ENCODE measurements at regions not wholly inside any gene's neighbourhood (a gene's known extent, or its start where the extent isn't known, plus 50 kb on each side); places are given as distances from the start of the nearest gene placed in this dataset.

DNA sequence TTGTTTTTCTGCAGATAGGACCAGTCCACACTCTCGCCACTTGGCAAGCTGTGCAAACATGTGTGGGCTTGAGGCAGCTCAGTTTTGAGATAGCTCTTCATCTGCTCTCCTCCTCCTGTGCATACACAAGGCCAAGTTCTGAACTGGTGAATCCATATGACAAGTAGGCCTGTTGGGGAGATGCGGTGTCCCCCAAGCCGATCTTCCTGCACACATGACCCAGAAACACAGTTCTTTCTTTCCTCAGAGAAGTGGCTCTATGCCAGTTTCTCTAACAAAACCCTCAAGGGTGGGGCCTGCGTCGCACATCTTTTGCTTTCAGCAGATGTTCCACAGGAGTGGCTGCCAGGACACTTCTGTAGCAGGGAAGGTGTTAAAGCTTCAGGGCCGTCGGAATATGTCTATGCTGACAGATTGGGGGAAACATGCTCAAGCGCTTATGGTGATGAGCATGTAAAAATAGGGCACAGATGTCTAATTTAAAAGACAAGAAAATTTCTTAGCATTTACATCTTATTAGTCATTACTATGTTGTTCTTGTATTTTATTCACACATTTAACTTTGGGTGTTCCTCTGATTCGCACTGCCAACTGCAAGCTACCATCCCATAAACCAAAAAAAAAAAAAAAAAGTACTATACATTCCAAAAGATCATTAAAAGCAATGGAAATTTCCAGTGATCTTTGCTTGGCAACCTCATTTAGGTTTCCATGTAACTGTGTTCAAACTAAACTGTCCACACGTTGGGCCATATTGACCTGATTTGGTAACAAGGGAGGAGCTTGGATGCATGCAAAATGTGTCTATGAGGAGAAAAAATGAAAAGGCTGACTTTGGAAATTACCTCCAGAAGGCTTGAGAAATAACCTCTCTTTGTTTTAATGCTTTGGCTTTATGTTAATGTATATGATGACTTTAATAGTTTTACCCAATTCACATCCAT, 1055.5 kb upstream of the KLHL29 start:
- Histone ChIP-seq H3K36me3 (ENCODE audit: control insufficient read depth, insufficient read depth, low read length) (no peaks in the 10 kb centered on the region), H3K27me3 (ENCODE audit: control insufficient read depth, insufficient read depth, low read length) (no peaks in the 10 kb centered on the region), H3K4me1 (ENCODE audit: control insufficient read depth, insufficient read depth, low read length) (no peaks in the 10 kb centered on the region), H3K4me3 (ENCODE audit: low read length) (no peak overlapping the region), H3K9me3 (ENCODE audit: control insufficient read depth, low read depth, low read length) (no peaks in the 10 kb centered on the region), H3K27ac (ENCODE audit: low read length) (no peak overlapping the region)
- no peak for DNase-seq
- no CpG with 5 or more reads among the region's 10 CpGs for WGBS (ENCODE audit: insufficient coverage, low lambda C conversion rate)

DNA sequence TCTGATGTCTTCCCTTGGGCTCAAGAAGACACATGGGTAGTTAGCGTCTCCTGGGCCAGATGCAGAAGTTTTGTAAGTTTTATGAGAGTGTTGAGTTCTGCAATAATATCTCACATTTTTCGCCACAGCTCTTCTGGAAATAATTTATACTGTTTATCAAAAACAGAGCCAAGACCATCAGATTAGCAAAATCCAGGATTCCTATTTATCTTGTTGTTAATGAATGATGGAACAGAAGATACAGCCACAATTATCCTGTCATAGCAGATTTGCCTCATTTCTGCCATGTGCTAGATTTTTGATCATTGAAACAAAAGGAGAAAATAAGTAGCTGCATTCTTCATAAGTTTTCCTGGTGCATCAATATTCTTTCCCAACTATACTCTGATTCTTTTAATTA, 1048.6 kb upstream of the KLHL29 start:
- H3K27ac ChIP-seq (ENCODE audit: low read length): no peak overlapping the region
- H3K4me1 ChIP-seq (ENCODE audit: control insufficient read depth, insufficient read depth, low read length): no peaks in the 10 kb centered on the region
- H3K4me3 ChIP-seq (ENCODE audit: low read length): no peak overlapping the region
- H3K9me3 ChIP-seq (ENCODE audit: control insufficient read depth, low read depth, low read length): no peaks in the 10 kb centered on the region
- no peak for DNase-seq
- no peaks in the 10 kb centered on the region for H3K27me3 ChIP-seq (ENCODE audit: control insufficient read depth, insufficient read depth, low read length)
- WGBS (ENCODE audit: insufficient coverage, low lambda C conversion rate): no CpG with 5 or more reads among the region's 2 CpGs
- H3K36me3 ChIP-seq (ENCODE audit: control insufficient read depth, insufficient read depth, low read length): no peaks in the 10 kb centered on the region

DNA sequence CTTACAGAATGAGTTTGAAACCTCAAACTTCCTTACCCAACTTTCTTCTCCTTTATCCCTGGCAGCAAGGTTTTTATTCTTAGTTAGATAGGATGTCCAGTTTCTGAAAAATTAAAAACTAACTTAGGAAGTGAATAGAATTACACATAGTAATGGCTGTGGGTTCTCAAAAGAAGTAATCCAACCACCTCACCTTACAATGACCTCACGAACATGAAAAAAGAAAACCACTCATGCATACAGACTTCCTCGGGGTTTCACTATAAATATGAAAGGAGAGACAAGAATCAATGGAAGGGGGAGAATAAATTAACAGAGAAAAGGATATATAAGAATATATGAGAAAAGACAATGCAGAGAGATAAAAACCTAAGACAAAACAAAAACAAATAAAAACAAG, 1044.3 kb upstream of the KLHL29 start:
- no peak for DNase-seq
- H3K9me3 ChIP-seq (ENCODE audit: control insufficient read depth, low read depth, low read length): no peaks in the 10 kb centered on the region
- H3K27me3 ChIP-seq (ENCODE audit: control insufficient read depth, insufficient read depth, low read length): no peaks in the 10 kb centered on the region
- H3K4me3 ChIP-seq (ENCODE audit: low read length): no peak overlapping the region
- no peaks in the 10 kb centered on the region for H3K36me3 ChIP-seq (ENCODE audit: control insufficient read depth, insufficient read depth, low read length)
- whole genome bisulfite sequencing (ENCODE audit: insufficient coverage, low lambda C conversion rate): 63% methylated on average over 1 of the region's 2 CpGs
- H3K4me1 ChIP-seq (ENCODE audit: control insufficient read depth, insufficient read depth, low read length): no peaks in the 10 kb centered on the region
- H3K27ac ChIP-seq (ENCODE audit: low read length): no peak overlapping the region

DNA sequence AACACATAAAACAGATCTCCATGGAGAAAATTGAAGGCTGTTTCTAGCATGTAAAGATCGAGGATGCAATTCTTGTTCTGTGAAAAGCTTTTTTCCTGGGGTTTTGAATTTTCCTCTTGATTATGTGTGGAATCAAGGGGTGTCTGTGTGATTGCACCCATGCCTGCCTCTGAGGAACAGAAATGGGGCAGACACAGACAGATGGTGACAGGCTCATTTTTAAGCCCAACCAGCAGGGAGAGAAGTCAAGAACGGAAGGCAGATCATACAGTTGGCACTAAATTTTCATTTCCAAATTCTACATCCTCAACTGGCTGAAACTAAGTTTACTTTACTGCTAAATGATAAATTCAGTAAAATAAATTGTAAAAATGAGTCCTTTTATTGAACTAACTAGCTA, 1037.7 kb upstream of the KLHL29 start:
- Histone ChIP-seq H3K36me3 (ENCODE audit: control insufficient read depth, insufficient read depth, low read length) (no peaks in the 10 kb centered on the region), H3K9me3 (ENCODE audit: control insufficient read depth, low read depth, low read length) (no peaks in the 10 kb centered on the region), H3K4me3 (ENCODE audit: low read length) (no peak overlapping the region), H3K27ac (ENCODE audit: low read length) (no peak overlapping the region), H3K4me1 (ENCODE audit: control insufficient read depth, insufficient read depth, low read length) (no peaks in the 10 kb centered on the region), H3K27me3 (ENCODE audit: control insufficient read depth, insufficient read depth, low read length) (no peaks in the 10 kb centered on the region)
- no peak for DNase-seq
- WGBS (ENCODE audit: insufficient coverage, low lambda C conversion rate): no CpG with 5 or more reads among the region's 2 CpGs

DNA sequence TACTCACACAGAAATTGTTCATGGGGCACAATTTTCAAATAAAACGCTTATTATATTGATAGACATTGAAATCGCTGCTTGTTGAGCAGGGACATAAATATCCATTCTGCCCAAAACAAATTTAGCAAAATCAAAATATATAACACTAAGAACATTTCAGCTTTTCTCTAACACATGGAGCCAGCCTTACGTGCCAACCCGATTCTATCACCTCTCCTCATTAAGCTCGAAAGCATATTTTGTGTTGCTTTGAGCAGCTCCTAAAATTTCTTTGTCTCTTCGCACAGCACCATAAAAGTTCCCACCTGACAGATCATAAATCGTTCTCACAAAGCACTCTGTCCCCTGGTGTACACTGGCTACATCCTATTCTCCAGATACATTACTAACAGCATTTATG, 1034.4 kb upstream of the KLHL29 start:
- Histone ChIP-seq H3K36me3 (ENCODE audit: control insufficient read depth, insufficient read depth, low read length) (no peaks in the 10 kb centered on the region), H3K27me3 (ENCODE audit: control insufficient read depth, insufficient read depth, low read length) (no peaks in the 10 kb centered on the region), H3K9me3 (ENCODE audit: control insufficient read depth, low read depth, low read length) (no peaks in the 10 kb centered on the region), H3K27ac (ENCODE audit: low read length) (no peak overlapping the region), H3K4me3 (ENCODE audit: low read length) (no peak overlapping the region), H3K4me1 (ENCODE audit: control insufficient read depth, insufficient read depth, low read length) (no peaks in the 10 kb centered on the region)
- DNase-seq: no peak
- 86% methylated on average over 7 of the region's 7 CpGs for WGBS (ENCODE audit: insufficient coverage, low lambda C conversion rate)

DNA sequence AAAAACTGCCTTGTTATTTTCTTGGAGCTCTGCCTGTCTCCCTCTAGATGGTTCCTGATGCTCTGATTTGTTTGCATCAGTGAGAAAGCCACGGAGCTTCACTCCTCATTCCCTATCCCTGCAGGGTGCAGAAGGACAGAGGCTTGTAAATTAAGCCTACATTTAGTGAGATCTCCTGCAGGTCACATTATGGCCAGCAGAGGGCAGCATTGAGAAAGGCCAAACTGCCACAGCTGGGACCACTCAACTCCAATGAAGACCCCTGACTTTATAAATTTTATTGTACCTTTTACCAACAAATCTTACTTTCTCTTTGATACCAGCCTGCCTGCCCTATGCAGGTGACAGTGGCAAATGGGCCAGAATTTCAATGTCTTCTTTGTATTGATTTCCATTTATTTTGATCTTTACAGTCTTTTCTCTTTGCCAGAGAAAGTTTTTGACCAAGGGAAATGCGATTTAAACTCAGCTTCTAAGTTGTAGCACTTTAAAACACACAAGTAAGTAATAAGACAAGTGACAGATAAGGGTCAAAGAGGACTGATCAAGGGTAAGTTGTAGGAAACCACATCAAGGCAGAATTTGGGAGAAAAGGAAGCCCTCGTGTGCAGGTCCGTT, 1029.1 kb upstream of the KLHL29 start:
- Histone ChIP-seq H3K9me3 (ENCODE audit: control insufficient read depth, low read depth, low read length) (no peaks in the 10 kb centered on the region), H3K4me3 (ENCODE audit: low read length) (no peak overlapping the region), H3K4me1 (ENCODE audit: control insufficient read depth, insufficient read depth, low read length) (no peaks in the 10 kb centered on the region), H3K27me3 (ENCODE audit: control insufficient read depth, insufficient read depth, low read length) (no peaks in the 10 kb centered on the region), H3K36me3 (ENCODE audit: control insufficient read depth, insufficient read depth, low read length) (no peaks in the 10 kb centered on the region), H3K27ac (ENCODE audit: low read length) (no peak overlapping the region)
- 80% methylated on average over 1 of the region's 4 CpGs for WGBS (ENCODE audit: insufficient coverage, low lambda C conversion rate)
- DNase-seq: peak; percentile 4 to 5

DNA sequence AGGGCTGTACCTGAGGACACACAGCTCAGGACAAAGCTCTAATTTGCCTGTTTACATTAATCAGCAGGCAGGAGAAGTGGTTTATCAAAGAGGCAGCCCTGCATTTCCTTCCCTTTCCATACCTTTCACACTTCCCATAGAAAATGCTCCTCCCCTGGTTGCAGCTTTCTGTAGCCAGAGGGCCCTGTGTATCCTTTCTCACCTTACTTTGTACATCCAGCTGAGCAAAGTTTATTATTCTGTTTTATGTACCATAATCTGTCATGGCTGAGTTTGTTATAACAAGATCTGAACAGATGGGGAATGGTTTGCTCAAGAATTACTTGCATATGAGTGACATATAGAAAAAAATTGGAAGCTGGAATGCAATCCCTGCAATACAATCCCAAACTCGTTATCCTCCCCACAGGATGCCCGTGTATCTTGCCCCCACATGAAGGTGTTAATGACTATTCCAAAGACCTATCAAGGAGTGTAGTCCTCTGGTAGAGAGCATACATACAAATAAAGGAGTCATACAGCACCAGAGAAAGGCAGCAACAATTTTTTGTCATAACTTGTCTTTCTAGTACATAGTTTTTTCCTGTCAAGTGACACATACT, 1025.8 kb upstream of the KLHL29 start:
- Histone ChIP-seq H3K27ac (ENCODE audit: low read length) (no peak overlapping the region), H3K4me1 (ENCODE audit: control insufficient read depth, insufficient read depth, low read length) (no peaks in the 10 kb centered on the region), H3K9me3 (ENCODE audit: control insufficient read depth, low read depth, low read length) (no peaks in the 10 kb centered on the region), H3K36me3 (ENCODE audit: control insufficient read depth, insufficient read depth, low read length) (no peaks in the 10 kb centered on the region), H3K27me3 (ENCODE audit: control insufficient read depth, insufficient read depth, low read length) (no peaks in the 10 kb centered on the region), H3K4me3 (ENCODE audit: low read length) (no peak overlapping the region)
- DNase-seq: no peak
- WGBS (ENCODE audit: insufficient coverage, low lambda C conversion rate): no CpG with 5 or more reads among the region's 2 CpGs

DNA sequence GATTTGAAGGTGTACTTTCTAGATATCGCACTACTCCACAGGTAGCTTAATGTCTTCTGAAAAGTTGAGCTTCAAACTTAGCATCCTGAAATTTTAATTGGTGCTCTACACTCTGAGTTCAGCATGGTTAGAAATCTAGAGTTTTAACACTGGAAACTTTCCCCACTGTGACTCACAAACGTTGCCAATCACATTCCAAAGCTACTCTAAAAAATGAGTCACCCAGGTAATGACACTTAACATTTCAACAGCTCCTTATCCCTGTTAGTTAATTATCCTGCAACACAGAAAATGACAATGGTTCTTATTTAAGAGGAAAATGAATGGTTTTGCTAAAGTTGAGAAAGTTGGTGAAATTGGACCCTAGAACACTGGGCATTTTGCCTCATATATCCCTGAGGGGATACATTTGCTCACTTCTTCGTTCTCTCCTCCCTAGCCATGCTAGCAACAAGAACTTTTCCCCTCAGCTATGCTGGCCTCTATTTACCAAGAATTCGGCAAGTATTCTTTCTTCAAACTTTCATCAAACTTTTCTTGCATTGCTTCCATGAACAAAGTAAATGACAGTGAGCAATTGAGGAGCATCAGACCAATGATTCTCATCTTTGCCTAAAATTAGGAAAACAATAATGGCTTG, 1024.1 kb upstream of the KLHL29 start:
- no peaks in the 10 kb centered on the region for H3K9me3 ChIP-seq (ENCODE audit: control insufficient read depth, low read depth, low read length)
- no peak overlapping the region for H3K4me3 ChIP-seq (ENCODE audit: low read length)
- no peaks in the 10 kb centered on the region for H3K27me3 ChIP-seq (ENCODE audit: control insufficient read depth, insufficient read depth, low read length)
- no peak overlapping the region for H3K27ac ChIP-seq (ENCODE audit: low read length)
- WGBS (ENCODE audit: insufficient coverage, low lambda C conversion rate): 80% methylated on average over 1 of the region's 4 CpGs
- no peaks in the 10 kb centered on the region for H3K4me1 ChIP-seq (ENCODE audit: control insufficient read depth, insufficient read depth, low read length)
- H3K36me3 ChIP-seq (ENCODE audit: control insufficient read depth, insufficient read depth, low read length): no peaks in the 10 kb centered on the region
- DNase-seq: no peak

DNA sequence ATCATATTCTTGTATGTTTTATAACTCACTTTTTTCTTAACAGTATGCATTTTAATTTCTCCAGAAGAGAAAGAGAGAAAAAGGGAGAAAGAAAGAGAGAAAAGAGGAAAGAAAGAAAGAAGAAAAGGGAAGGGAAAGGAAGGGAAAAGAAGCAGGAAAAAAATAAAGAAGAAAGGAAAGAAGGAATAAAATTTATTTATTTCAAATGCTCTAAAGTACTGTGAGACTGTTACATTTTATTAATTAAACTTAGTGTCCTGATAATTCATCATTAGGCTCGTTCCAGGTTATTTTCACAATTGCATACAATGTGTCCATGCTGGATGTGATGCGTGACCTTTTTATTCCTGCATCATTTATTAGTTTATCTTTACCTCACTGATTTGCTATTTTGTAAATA, 1023.4 kb upstream of the KLHL29 start:
- Histone ChIP-seq H3K27ac (ENCODE audit: low read length) (no peak overlapping the region), H3K4me3 (ENCODE audit: low read length) (no peak overlapping the region), H3K36me3 (ENCODE audit: control insufficient read depth, insufficient read depth, low read length) (no peaks in the 10 kb centered on the region), H3K27me3 (ENCODE audit: control insufficient read depth, insufficient read depth, low read length) (no peaks in the 10 kb centered on the region), H3K9me3 (ENCODE audit: control insufficient read depth, low read depth, low read length) (no peaks in the 10 kb centered on the region), H3K4me1 (ENCODE audit: control insufficient read depth, insufficient read depth, low read length) (no peaks in the 10 kb centered on the region)
- DNase-seq: no peak
- 100% methylated on average over 1 of the region's 2 CpGs for WGBS (ENCODE audit: insufficient coverage, low lambda C conversion rate)

DNA sequence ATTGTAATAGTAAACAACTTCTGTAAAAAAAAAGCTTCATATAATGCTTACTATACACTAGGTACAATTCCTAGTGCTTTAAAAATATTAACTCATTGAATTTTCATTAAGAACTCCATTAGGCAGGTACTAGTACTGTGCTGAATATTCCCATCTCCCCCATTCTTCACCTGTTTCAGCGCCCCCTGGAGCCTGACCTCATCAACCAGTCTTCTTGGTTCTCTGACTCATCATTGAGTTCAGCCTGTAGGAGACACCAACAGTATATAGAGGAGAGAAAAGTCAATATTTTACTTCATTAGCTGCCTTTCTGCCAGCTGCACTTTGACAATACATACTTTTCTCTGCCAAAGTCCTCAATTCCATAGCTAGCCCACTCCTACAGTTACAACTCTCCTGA, 1009.9 kb upstream of the KLHL29 start:
- DNase-seq: no peak
- no CpG with 5 or more reads among the region's 1 CpG for WGBS (ENCODE audit: insufficient coverage, low lambda C conversion rate)

More for the DNA sequence above, 1009.9 kb upstream of the KLHL29 start:
- Histone ChIP-seq H3K4me1 (ENCODE audit: control insufficient read depth, insufficient read depth, low read length) (no peaks in the 10 kb centered on the region), H3K36me3 (ENCODE audit: control insufficient read depth, insufficient read depth, low read length) (no peaks in the 10 kb centered on the region), H3K9me3 (ENCODE audit: control insufficient read depth, low read depth, low read length) (no peaks in the 10 kb centered on the region), H3K27ac (ENCODE audit: low read length) (no peak overlapping the region), H3K4me3 (ENCODE audit: low read length) (no peak overlapping the region), H3K27me3 (ENCODE audit: control insufficient read depth, insufficient read depth, low read length) (no peaks in the 10 kb centered on the region)
